ENCODE measurements at regions not wholly inside any gene's neighbourhood (a gene's known extent, or its start where the extent isn't known, plus 50 kb on each side); places are given as distances from the start of the nearest gene placed in this dataset.

DNA sequence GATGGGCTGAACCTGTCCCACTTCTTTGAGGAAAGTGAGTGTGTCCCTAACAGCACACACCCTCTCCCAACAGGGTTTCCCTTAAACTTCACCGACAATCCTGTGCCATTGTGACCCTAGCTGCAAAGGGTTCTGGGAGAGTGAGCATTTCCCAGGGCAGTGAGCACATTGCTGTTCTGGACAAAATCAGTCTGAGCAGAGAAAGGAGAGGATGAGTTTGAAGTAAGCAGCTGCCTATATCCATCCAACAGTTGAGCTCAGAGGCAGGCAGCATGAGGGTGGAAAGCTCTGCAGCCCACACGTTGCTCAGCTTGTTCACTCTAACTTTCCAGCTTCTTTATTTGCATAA is 296.5 kb upstream of the MAF start:
- no peak overlapping the region for H3K27ac Mint-ChIP-seq (ENCODE audit: unreplicated experiment)
- TF ChIP-seq, protein P1, sequence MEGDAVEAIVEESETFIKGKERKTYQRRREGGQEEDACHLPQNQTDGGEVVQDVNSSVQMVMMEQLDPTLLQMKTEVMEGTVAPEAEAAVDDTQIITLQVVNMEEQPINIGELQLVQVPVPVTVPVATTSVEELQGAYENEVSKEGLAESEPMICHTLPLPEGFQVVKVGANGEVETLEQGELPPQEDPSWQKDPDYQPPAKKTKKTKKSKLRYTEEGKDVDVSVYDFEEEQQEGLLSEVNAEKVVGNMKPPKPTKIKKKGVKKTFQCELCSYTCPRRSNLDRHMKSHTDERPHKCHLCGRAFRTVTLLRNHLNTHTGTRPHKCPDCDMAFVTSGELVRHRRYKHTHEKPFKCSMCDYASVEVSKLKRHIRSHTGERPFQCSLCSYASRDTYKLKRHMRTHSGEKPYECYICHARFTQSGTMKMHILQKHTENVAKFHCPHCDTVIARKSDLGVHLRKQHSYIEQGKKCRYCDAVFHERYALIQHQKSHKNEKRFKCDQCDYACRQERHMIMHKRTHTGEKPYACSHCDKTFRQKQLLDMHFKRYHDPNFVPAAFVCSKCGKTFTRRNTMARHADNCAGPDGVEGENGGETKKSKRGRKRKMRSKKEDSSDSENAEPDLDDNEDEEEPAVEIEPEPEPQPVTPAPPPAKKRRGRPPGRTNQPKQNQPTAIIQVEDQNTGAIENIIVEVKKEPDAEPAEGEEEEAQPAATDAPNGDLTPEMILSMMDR (IDR thresholded peaks at IDR 0.05; ENCODE audit: partially characterized antibody, unreplicated experiment) = no peak
- no peaks in the 10 kb centered on the region for H3K36me3 Mint-ChIP-seq (ENCODE audit: unreplicated experiment)
- no peaks in the 10 kb centered on the region for H3K9me3 Mint-ChIP-seq (ENCODE audit: unreplicated experiment)
- no peak overlapping the region for H3K4me3 Mint-ChIP-seq (ENCODE audit: unreplicated experiment)
- peaks cover 3% of the 10 kb centered on the region for H3K4me1 Mint-ChIP-seq (ENCODE audit: low read depth, unreplicated experiment)
- no peak for DNase-seq
- H3K27me3 Mint-ChIP-seq (ENCODE audit: unreplicated experiment) = no peaks in the 10 kb centered on the region

DNA sequence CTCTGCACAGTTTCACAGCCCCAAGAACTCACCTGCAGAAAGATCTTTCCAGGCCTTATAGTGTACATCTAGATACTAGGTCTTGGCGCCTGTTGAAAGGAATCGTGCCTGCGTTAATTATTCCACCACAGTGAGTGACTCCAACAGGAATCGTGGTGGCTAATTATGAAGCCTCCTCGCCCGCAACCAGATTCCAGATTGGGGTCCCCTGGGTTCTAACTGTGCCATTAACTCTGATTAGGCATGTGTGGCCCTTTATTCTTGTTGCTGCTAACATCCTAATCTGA is 295.3 kb upstream of the MAF start:
- no peak overlapping the region for H3K27ac Mint-ChIP-seq (ENCODE audit: unreplicated experiment)
- H3K9me3 Mint-ChIP-seq (ENCODE audit: unreplicated experiment) = no peaks in the 10 kb centered on the region
- no peak overlapping the region for H3K4me3 Mint-ChIP-seq (ENCODE audit: unreplicated experiment)
- no peaks in the 10 kb centered on the region for H3K27me3 Mint-ChIP-seq (ENCODE audit: unreplicated experiment)
- H3K4me1 Mint-ChIP-seq (ENCODE audit: low read depth, unreplicated experiment) = peaks cover 3% of the 10 kb centered on the region
- TF ChIP-seq, protein P1 (IDR thresholded peaks at IDR 0.05; ENCODE audit: partially characterized antibody, unreplicated experiment) = no peak
- H3K36me3 Mint-ChIP-seq (ENCODE audit: unreplicated experiment) = no peaks in the 10 kb centered on the region
- DNase-seq = no peak

DNA sequence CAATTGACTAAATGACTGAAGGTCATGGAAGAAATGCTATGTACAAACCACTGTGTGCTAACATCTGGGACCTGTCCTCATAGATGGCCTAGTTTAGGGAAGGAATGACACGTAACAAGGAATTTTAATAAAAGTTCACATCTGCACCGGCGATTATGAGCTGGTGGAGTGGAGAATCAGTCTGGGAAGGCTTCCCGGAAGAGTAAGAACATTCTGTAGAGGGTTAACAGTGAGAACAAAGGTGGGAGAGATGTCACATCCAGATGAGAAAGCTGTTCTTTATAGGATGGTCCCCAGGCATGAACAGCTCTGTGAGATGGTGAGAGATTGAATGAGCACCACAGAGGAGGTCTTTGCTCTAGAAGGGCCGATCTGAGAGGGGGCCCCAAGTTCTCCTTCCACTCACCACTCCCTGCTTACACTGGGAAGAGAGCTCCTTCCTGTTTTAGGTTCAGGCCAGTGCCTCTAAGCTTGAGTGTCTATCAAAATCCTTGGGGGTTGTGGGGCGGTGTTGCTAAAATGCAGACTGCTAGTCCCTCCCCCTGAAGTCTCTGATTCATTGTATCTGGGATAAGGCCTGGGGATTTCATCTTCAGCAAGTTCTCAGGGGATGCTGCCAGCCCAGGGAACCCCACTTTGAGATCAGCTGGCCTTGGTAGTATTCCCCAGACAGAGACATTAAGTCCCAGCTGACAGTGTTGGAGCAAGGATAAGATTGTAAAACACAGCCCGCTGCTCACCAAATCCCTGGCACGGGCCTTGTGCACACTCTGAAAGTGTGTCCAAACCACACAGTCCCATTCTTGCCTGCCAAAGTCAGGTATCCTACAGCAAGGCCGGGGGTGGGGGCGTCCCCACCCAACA is 294.7 kb upstream of the MAF start:
- Mint-ChIP-seq H3K27me3 (ENCODE audit: unreplicated experiment) (no peaks in the 10 kb centered on the region), H3K9me3 (ENCODE audit: unreplicated experiment) (no peaks in the 10 kb centered on the region), H3K27ac (ENCODE audit: unreplicated experiment) (no peak overlapping the region), H3K36me3 (ENCODE audit: unreplicated experiment) (no peaks in the 10 kb centered on the region), H3K4me3 (ENCODE audit: unreplicated experiment) (no peak overlapping the region), H3K4me1 (ENCODE audit: low read depth, unreplicated experiment) (peaks cover 3% of the 10 kb centered on the region)
- DNase-seq = no peak
- TF ChIP-seq, protein P1 (IDR thresholded peaks at IDR 0.05; ENCODE audit: partially characterized antibody, unreplicated experiment) = no peak

GRCh38 chr16:79893445-79893844 is 292.9 kb upstream of the MAF start:
- Mint-ChIP-seq H3K27ac (ENCODE audit: unreplicated experiment) (no peak overlapping the region), H3K27me3 (ENCODE audit: unreplicated experiment) (no peaks in the 10 kb centered on the region), H3K9me3 (ENCODE audit: unreplicated experiment) (no peaks in the 10 kb centered on the region)

DNA sequence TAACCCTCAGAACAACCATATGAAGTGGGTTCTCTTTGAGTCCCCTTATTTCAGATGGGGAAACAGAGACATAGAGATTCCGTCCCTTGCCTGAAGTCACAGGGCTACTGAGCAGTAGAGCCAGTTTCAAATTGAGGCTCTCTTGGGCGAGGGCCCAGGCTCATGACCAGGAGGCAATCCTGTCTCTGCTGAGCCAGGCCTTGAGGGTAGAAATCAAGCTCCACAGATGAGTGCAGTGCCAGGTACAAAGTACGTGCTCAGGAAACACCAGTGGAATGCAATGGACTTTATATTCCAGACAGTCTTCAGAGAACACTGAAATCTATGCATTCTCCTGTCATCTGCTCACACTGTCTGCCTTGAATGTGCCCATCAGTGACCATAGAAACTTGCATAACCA is 291.7 kb upstream of the MAF start:
- Mint-ChIP-seq H3K9me3 (ENCODE audit: unreplicated experiment) (no peaks in the 10 kb centered on the region), H3K36me3 (ENCODE audit: unreplicated experiment) (no peaks in the 10 kb centered on the region), H3K4me1 (ENCODE audit: low read depth, unreplicated experiment) (peaks cover 3% of the 10 kb centered on the region), H3K27ac (ENCODE audit: unreplicated experiment) (no peak overlapping the region), H3K27me3 (ENCODE audit: unreplicated experiment) (no peaks in the 10 kb centered on the region), H3K4me3 (ENCODE audit: unreplicated experiment) (no peak overlapping the region)
- TF ChIP-seq, protein P1 (IDR thresholded peaks at IDR 0.05; ENCODE audit: partially characterized antibody, unreplicated experiment) = no peak
- DNase-seq = no peak

More at GRCh38 chr16:79893445-79893844, 292.9 kb upstream of the MAF start:
- Mint-ChIP-seq H3K36me3 (ENCODE audit: unreplicated experiment) (no peaks in the 10 kb centered on the region), H3K4me1 (ENCODE audit: low read depth, unreplicated experiment) (peaks cover 3% of the 10 kb centered on the region), H3K4me3 (ENCODE audit: unreplicated experiment) (no peak overlapping the region)
- TF ChIP-seq, protein P1 (IDR thresholded peaks at IDR 0.05; ENCODE audit: partially characterized antibody, unreplicated experiment) = no peak
- no peak for DNase-seq

All from glutamatergic neuron (in vitro differentiated cells).